ENCODE measurements at regions not wholly inside any gene's neighbourhood (a gene's known extent, or its start where the extent isn't known, plus 50 kb on each side); places are given as distances from the start of the nearest gene placed in this dataset.

GRCh38 chrX:34848281-34848680, 94.3 kb upstream of the FAM47B start:
- no peak for DNase-seq (ENCODE audit: insufficient read length, low spot score)
- TF ChIP-seq POLR2A (IDR thresholded peaks at IDR 0.05; ENCODE audit: low read depth, low read length): no peak
- no peak for FAIRE-seq

GRCh38 chrX:34849371-34849770, 93.2 kb upstream of the FAM47B start:
- FAIRE-seq: no peak

GRCh38 chrX:34859191-34859590, 83.4 kb upstream of the FAM47B start:
- TF ChIP-seq POLR2A (IDR thresholded peaks at IDR 0.05; ENCODE audit: low read depth, low read length): no peak
- DNase-seq (ENCODE audit: insufficient read length, low spot score) (no peak), FAIRE-seq (no peak)

More at GRCh38 chrX:34849371-34849770, 93.2 kb upstream of the FAM47B start:
- DNase-seq (ENCODE audit: insufficient read length, low spot score): no peak
- no peak for TF ChIP-seq POLR2A (IDR thresholded peaks at IDR 0.05; ENCODE audit: low read depth, low read length)

- FAIRE-seq: no peak
- TF ChIP-seq POLR2A (IDR thresholded peaks at IDR 0.05; ENCODE audit: low read depth, low read length): no peak
- DNase-seq (ENCODE audit: insufficient read length, low spot score): no peak
These were observed 78.7 kb upstream of the FAM47B start for GRCh38 chrX:34863906-34864305.

GRCh38 chrX:34866646-34867045, 76.0 kb upstream of the FAM47B start:
- TF ChIP-seq POLR2A (IDR thresholded peaks at IDR 0.05; ENCODE audit: low read depth, low read length): no peak

GRCh38 chrX:34868633-34869032, 74.0 kb upstream of the FAM47B start:
- TF ChIP-seq POLR2A (IDR thresholded peaks at IDR 0.05; ENCODE audit: low read depth, low read length): no peak
- FAIRE-seq (no peak), DNase-seq (ENCODE audit: insufficient read length, low spot score) (no peak)

More at GRCh38 chrX:34866646-34867045, 76.0 kb upstream of the FAM47B start:
- no peak for DNase-seq (ENCODE audit: insufficient read length, low spot score)
- no peak for FAIRE-seq

- no peak for TF ChIP-seq POLR2A (IDR thresholded peaks at IDR 0.05; ENCODE audit: low read depth, low read length)
- FAIRE-seq (no peak), DNase-seq (ENCODE audit: insufficient read length, low spot score) (no peak)
These were observed 68.9 kb upstream of the FAM47B start for GRCh38 chrX:34873500-34874225.

- DNase-seq (ENCODE audit: insufficient read length, low spot score) (no peak), FAIRE-seq (no peak)
- TF ChIP-seq POLR2A (IDR thresholded peaks at IDR 0.05; ENCODE audit: low read depth, low read length): no peak
These were observed 67.8 kb upstream of the FAM47B start for GRCh38 chrX:34874763-34875162.

- FAIRE-seq: no peak
- TF ChIP-seq POLR2A (IDR thresholded peaks at IDR 0.05; ENCODE audit: low read depth, low read length): no peak
- no peak for DNase-seq (ENCODE audit: insufficient read length, low spot score)
These were observed 67.4 kb upstream of the FAM47B start for GRCh38 chrX:34875204-34875603.

GRCh38 chrX:34877436-34877835, 65.2 kb upstream of the FAM47B start:
- no peak for DNase-seq (ENCODE audit: insufficient read length, low spot score)
- no peak for TF ChIP-seq POLR2A (IDR thresholded peaks at IDR 0.05; ENCODE audit: low read depth, low read length)
- FAIRE-seq: no peak

- TF ChIP-seq POLR2A (IDR thresholded peaks at IDR 0.05; ENCODE audit: low read depth, low read length): no peak
- no peak for DNase-seq (ENCODE audit: insufficient read length, low spot score)
- no peak for FAIRE-seq
These were observed 63.2 kb upstream of the FAM47B start for GRCh38 chrX:34879346-34879745.

GRCh38 chrX:34879886-34880285, 62.7 kb upstream of the FAM47B start:
- no peak for FAIRE-seq
- TF ChIP-seq POLR2A (IDR thresholded peaks at IDR 0.05; ENCODE audit: low read depth, low read length): no peak
- no peak for DNase-seq (ENCODE audit: insufficient read length, low spot score)

- TF ChIP-seq POLR2A (IDR thresholded peaks at IDR 0.05; ENCODE audit: low read depth, low read length): no peak
- DNase-seq (ENCODE audit: insufficient read length, low spot score) (no peak), FAIRE-seq (no peak)
These were observed 61.9 kb upstream of the FAM47B start for GRCh38 chrX:34880656-34881055.

- FAIRE-seq (no peak), DNase-seq (ENCODE audit: insufficient read length, low spot score) (no peak)
- TF ChIP-seq POLR2A (IDR thresholded peaks at IDR 0.05; ENCODE audit: low read depth, low read length): no peak
These were observed 60.9 kb upstream of the FAM47B start for GRCh38 chrX:34881671-34882070.

GRCh38 chrX:34884817-34885216, 57.8 kb upstream of the FAM47B start:
- FAIRE-seq: no peak
- no peak for TF ChIP-seq POLR2A (IDR thresholded peaks at IDR 0.05; ENCODE audit: low read depth, low read length)
- DNase-seq (ENCODE audit: insufficient read length, low spot score): no peak
